IPS DF 6.9 (cell line): ENCODE measurements at regions not wholly inside any gene's neighbourhood (a gene's known extent, or its start where the extent isn't known, plus 50 kb on each side); places are given as distances from the start of the nearest gene placed in this dataset.

Source experiments
- DNase-seq: peaks from one replicate; pipeline ENCODE4 v3.0.0-alpha.2; 2013; ENCODE audit warnings: low read depth, low spot score
- H3K27ac ChIP-seq: one replicate; pipeline ENCODE4 v1.5.1; 2013; ENCODE audit warnings: low read length, control low read depth
- H3K27me3 ChIP-seq: 2 replicates; pipeline ENCODE4 v1.6.1; 2013; ENCODE audit warnings: mild to moderate bottlenecking, low read length; ENCODE audit not compliant: control insufficient read depth, insufficient read depth
- H3K36me3 ChIP-seq: 2 replicates; pipeline ENCODE4 v1.6.1; 2013; ENCODE audit warnings: low read length; ENCODE audit not compliant: control insufficient read depth, insufficient read depth
- H3K4me1 ChIP-seq: 2 replicates; pipeline ENCODE4 v1.6.1; 2013; ENCODE audit warnings: low read length; ENCODE audit not compliant: control insufficient read depth, insufficient read depth
- H3K4me3 ChIP-seq: 2 replicates; pipeline ENCODE4 v1.5.1; 2013; ENCODE audit warnings: mild to moderate bottlenecking, low read length
- H3K9me3 ChIP-seq: 2 replicates; pipeline ENCODE4 v1.6.1; 2013; ENCODE audit warnings: low read length, inconsistent platforms; ENCODE audit not compliant: control insufficient read depth, insufficient read depth
- WGBS: extraction: QIAGEN DNeasy Blood & Tissue Kit; methylation state at CpG from one replicate; pipeline ENCODE4 v1.1.7; 2013; ENCODE audit warnings: mixed read lengths, missing lambda C conversion rate; ENCODE audit not compliant: insufficient read length, insufficient coverage; 5-methylcytosine and 5-hydroxymethylcytosine counted together

- Histone ChIP-seq H3K27me3 (no peaks in the 10 kb centered on the region), H3K4me3 (no peak overlapping the region), H3K4me1 (no peaks in the 10 kb centered on the region), H3K36me3 (no peaks in the 10 kb centered on the region), H3K9me3 (no peaks in the 10 kb centered on the region), H3K27ac (no peak overlapping the region)
- WGBS, result no CpG with 5 or more reads among the region's 2 CpGs
- no peak for DNase-seq
Observed at GRCh38 chr5:18090177-18090576, 455.9 kb downstream of the TAF11L14 start.

DNA sequence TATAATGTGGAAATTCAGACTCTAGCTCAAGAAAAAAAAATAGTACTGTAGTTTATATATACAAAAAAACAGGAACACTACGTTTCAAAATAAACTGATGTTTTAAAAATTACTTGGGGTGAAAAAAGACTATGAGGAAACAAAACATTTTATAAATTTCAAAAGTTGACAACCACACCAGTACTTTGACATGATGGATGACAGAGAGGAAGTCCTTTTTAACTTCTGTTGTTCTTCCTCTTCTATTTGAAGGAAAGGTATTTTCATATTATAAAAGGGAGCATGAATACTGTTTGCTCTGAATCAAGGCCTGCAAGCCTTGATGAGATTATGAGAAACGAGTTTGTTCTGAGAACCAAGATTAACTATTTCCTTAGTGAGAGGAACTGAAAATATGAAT, 456.9 kb downstream of the TAF11L14 start:
- no peak overlapping the region for H3K4me3 ChIP-seq
- no peak overlapping the region for H3K27ac ChIP-seq
- no peaks in the 10 kb centered on the region for H3K9me3 ChIP-seq
- WGBS, result no CpG with 5 or more reads among the region's 2 CpGs
- H3K4me1 ChIP-seq, result no peaks in the 10 kb centered on the region
- no peak for DNase-seq
- no peaks in the 10 kb centered on the region for H3K36me3 ChIP-seq
- no peaks in the 10 kb centered on the region for H3K27me3 ChIP-seq

GRCh38 chr5:18091758-18092157, 457.5 kb downstream of the TAF11L14 start:
- no peak for DNase-seq
- H3K36me3 ChIP-seq, result no peaks in the 10 kb centered on the region
- WGBS, result no CpG with 5 or more reads among the region's 2 CpGs
- no peaks in the 10 kb centered on the region for H3K9me3 ChIP-seq
- H3K27me3 ChIP-seq, result no peaks in the 10 kb centered on the region
- H3K27ac ChIP-seq, result no peak overlapping the region
- H3K4me3 ChIP-seq, result no peak overlapping the region
- H3K4me1 ChIP-seq, result no peaks in the 10 kb centered on the region

DNA sequence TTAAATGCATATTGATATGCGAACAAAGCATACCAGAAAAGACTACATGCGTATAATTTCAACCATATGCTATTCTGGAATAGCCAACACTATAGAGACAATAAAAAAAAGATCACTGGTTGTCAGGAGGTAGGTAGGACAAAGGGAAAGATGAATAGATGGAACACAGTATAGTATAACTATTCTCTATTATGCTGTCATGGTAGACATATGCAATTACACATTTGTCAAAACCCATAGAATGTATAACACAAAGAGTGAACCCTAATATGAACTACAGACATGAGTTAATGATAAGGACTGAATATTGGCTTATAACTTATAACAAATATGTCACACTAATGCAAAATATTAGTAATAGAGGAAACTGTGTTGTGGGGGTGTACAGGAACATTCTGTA, 460.8 kb downstream of the TAF11L14 start:
- H3K9me3 ChIP-seq, result no peaks in the 10 kb centered on the region
- no peak overlapping the region for H3K27ac ChIP-seq
- no CpG with 5 or more reads among the region's 2 CpGs for WGBS
- no peaks in the 10 kb centered on the region for H3K27me3 ChIP-seq
- no peaks in the 10 kb centered on the region for H3K36me3 ChIP-seq
- DNase-seq, result no peak
- H3K4me1 ChIP-seq, result no peaks in the 10 kb centered on the region
- H3K4me3 ChIP-seq, result no peak overlapping the region

DNA sequence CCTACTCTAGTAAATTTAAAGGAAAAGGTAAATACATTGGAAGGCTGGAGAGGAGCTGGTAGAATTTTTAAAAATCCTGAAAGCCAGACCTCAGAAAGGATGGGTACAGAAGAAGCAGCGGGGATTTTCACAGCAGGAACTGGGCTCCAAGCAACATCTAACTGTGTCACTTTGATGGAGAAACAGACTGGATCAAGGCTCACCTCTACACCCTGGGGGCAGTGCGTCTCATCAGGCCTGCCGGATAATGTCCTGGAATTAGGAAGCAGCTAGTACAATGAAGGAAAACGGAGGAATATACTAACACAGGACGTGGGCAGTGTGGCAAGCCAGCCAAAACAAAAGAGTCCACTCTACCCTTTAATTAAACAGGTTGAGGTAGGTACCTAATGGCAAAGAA, 463.6 kb downstream of the TAF11L14 start:
- no peaks in the 10 kb centered on the region for H3K4me1 ChIP-seq
- no peaks in the 10 kb centered on the region for H3K9me3 ChIP-seq
- no peak for DNase-seq
- H3K4me3 ChIP-seq, result no peak overlapping the region
- WGBS, result no CpG with 5 or more reads among the region's 5 CpGs
- no peaks in the 10 kb centered on the region for H3K36me3 ChIP-seq
- no peaks in the 10 kb centered on the region for H3K27me3 ChIP-seq
- no peak overlapping the region for H3K27ac ChIP-seq

DNA sequence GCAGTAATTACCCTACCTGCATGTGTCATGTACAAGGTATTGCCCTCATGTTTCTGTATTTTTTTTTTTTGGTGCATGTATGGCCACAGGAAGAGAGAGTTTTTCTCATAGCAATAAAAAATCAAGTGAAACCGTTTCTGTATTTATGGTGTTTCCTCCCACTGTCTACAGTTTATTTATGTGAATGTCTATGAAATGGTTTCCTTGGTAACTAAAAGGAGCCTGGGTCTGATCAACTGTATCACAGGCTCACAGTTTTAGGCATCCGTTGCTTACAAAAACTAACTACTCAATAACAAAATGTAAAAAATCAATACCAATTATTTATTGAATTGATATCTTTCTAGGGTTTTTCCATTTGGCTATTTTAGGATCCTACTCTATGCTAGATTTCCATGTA, 464.4 kb downstream of the TAF11L14 start:
- no peak overlapping the region for H3K4me3 ChIP-seq
- H3K27me3 ChIP-seq, result no peaks in the 10 kb centered on the region
- H3K27ac ChIP-seq, result no peak overlapping the region
- no peaks in the 10 kb centered on the region for H3K9me3 ChIP-seq
- H3K36me3 ChIP-seq, result no peaks in the 10 kb centered on the region
- no CpG with 5 or more reads among the region's 2 CpGs for WGBS
- DNase-seq, result no peak
- no peaks in the 10 kb centered on the region for H3K4me1 ChIP-seq

- WGBS, result no CpG with 5 or more reads among the region's 2 CpGs
- no peaks in the 10 kb centered on the region for H3K36me3 ChIP-seq
- DNase-seq, result no peak
- H3K27ac ChIP-seq, result no peak overlapping the region
- no peaks in the 10 kb centered on the region for H3K27me3 ChIP-seq
- no peak overlapping the region for H3K4me3 ChIP-seq
- H3K4me1 ChIP-seq, result no peaks in the 10 kb centered on the region
- H3K9me3 ChIP-seq, result no peaks in the 10 kb centered on the region
Observed at GRCh38 chr5:18099261-18099660, 465.0 kb downstream of the TAF11L14 start.

GRCh38 chr5:18101532-18101931, 467.3 kb downstream of the TAF11L14 start:
- Histone ChIP-seq H3K4me1 (no peaks in the 10 kb centered on the region), H3K27me3 (no peaks in the 10 kb centered on the region), H3K4me3 (no peak overlapping the region), H3K36me3 (no peaks in the 10 kb centered on the region), H3K27ac (no peak overlapping the region), H3K9me3 (no peaks in the 10 kb centered on the region)
- DNase-seq, result no peak

- Histone ChIP-seq H3K27me3 (no peaks in the 10 kb centered on the region), H3K4me1 (no peaks in the 10 kb centered on the region), H3K27ac (no peak overlapping the region), H3K9me3 (no peaks in the 10 kb centered on the region), H3K36me3 (no peaks in the 10 kb centered on the region), H3K4me3 (no peak overlapping the region)
- WGBS, result no CpG with 5 or more reads among the region's 1 CpG
- DNase-seq, result no peak
Observed at GRCh38 chr5:18102733-18103132, 468.5 kb downstream of the TAF11L14 start.

DNA sequence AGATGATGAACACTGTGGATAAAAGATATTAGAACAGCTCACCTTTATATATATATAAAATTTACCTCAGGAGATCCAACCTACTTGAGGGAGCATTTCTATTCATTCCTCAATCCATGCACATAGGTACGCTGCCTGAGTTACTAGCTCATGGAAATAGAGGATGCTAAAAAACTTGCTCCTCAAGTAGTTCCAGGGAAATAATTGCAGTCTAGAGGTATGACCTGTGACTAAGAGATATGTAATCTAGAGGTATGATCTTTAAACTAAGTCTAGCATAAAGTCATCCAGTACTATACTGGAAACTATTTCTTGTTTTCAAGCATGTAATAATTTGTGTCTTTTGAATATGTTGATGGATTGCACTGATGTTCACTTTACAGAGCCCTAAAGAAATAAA, 471.2 kb downstream of the TAF11L14 start:
- H3K9me3 ChIP-seq, result no peaks in the 10 kb centered on the region
- no peaks in the 10 kb centered on the region for H3K36me3 ChIP-seq
- no peak overlapping the region for H3K27ac ChIP-seq
- H3K27me3 ChIP-seq, result no peaks in the 10 kb centered on the region
- WGBS, result no CpG with 5 or more reads among the region's 1 CpG
- no peak for DNase-seq
- H3K4me3 ChIP-seq, result no peak overlapping the region
- no peaks in the 10 kb centered on the region for H3K4me1 ChIP-seq

DNA sequence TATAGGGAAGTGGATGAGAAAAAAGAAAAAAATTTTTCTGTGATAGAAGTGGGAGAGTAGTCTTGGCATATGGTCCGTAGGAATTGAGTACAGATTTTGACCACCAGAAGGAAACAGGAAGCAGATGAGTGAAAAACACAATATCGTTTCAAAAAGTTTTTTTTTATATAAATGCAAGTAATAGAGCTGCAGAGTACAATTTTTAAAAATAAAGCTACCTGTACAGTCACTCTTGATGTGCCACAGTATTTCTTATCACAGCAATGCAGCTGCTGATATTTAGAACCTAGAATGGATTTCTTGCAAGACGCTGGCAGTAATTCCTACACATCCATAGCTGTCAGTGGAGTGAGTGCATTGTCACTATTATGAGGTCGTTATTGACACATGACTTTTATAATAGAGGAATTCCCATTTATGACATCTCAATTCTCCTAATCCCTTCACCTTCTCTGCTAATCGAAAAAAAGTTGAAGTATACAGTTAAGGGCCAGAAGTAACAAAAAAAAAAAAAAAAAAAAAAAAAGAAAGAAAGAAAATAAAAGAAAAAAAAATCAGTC, 477.7 kb downstream of the TAF11L14 start:
- Histone ChIP-seq H3K4me3 (no peak overlapping the region), H3K27ac (no peak overlapping the region), H3K27me3 (no peaks in the 10 kb centered on the region), H3K4me1 (no peaks in the 10 kb centered on the region), H3K36me3 (no peaks in the 10 kb centered on the region), H3K9me3 (no peaks in the 10 kb centered on the region)
- DNase-seq, result no peak
- no CpG with 5 or more reads among the region's 5 CpGs for WGBS
